Erythroblast (primary cell): ENCODE measurements at regions not wholly inside any gene's neighbourhood (a gene's known extent, or its start where the extent isn't known, plus 50 kb on each side); places are given as distances from the start of the nearest gene placed in this dataset.

ENCODE experiments used
- GATA1 ChIP-seq: IDR thresholded peaks from 2 replicates; pipeline ENCODE4 v1.6.1; 2011; ENCODE audit warnings: low read depth, mild to moderate bottlenecking, control low read depth, low read length, moderate library complexity
- POLR2A ChIP-seq: IDR thresholded peaks from 2 replicates; pipeline ENCODE4 v1.6.1; 2011; ENCODE audit warnings: mild to moderate bottlenecking, low read length

- TF ChIP-seq POLR2A (no peak), GATA1 (no peak)
These were observed 540.6 kb downstream of the NPHP4 start for GRCh38 chr1:5451671-5452070.
